RWPE2 (cell line): ENCODE measurements at regions not wholly inside any gene's neighbourhood (a gene's known extent, or its start where the extent isn't known, plus 50 kb on each side); places are given as distances from the start of the nearest gene placed in this dataset.

Source experiments
- ATAC-seq: fragments of 200-7000 bp; cut with Tn5 transposase; 3 replicates; pipeline ENCODE4 v1.9.1; 2021; ENCODE audit warnings: low read depth
- DNase-seq: peaks from one replicate; pipeline ENCODE4 v3.0.0-alpha.2; 2020; ENCODE audit warnings: low spot score
- H3K27ac ChIP-seq: fragments of 450-650 bp; 2 replicates; pipeline ENCODE4 v1.5.1; 2017; ENCODE audit warnings: mild to moderate bottlenecking; ENCODE audit not compliant: poor library complexity, severe bottlenecking
- H3K27me3 ChIP-seq: fragments of 250-450 bp; sonication (Bioruptor Pico); 2 replicates; pipeline ENCODE4 v1.5.1; 2021; ENCODE audit warnings: mild to moderate bottlenecking, moderate library complexity; ENCODE audit not compliant: insufficient read depth, poor library complexity, severe bottlenecking
- H3K36me3 ChIP-seq: fragments of 250-450 bp; sonication (Bioruptor Pico); 2 replicates; pipeline ENCODE4 v1.5.1; 2020; ENCODE audit warnings: low read depth, mild to moderate bottlenecking, moderate library complexity
- H3K4me1 ChIP-seq: fragments of 250-450 bp; sonication (Bioruptor Pico); 2 replicates; pipeline ENCODE4 v1.5.1; 2021; ENCODE audit warnings: mild to moderate bottlenecking, moderate library complexity; ENCODE audit not compliant: insufficient read depth, poor library complexity, severe bottlenecking
- H3K4me3 ChIP-seq: fragments of 250-450 bp; sonication (Bioruptor Pico); 2 replicates; pipeline ENCODE4 v1.5.1; 2021; ENCODE audit warnings: mild to moderate bottlenecking, moderate library complexity; ENCODE audit not compliant: severe bottlenecking
- H3K9me3 ChIP-seq: fragments of 250-450 bp; sonication (Bioruptor Pico); 2 replicates; pipeline ENCODE4 v1.5.1; 2021; ENCODE audit warnings: mild to moderate bottlenecking, moderate library complexity; ENCODE audit not compliant: severe bottlenecking
- CTCF ChIP-seq: fragments of 450-650 bp; IDR thresholded peaks from one replicate; pipeline ENCODE4 v1.5.1; 2017; ENCODE audit warnings: mild to moderate bottlenecking, moderate library complexity; ENCODE audit not compliant: poor library complexity, severe bottlenecking

- Histone ChIP-seq H3K4me3 (no peak overlapping the region), H3K4me1 (peaks cover 13% of the 10 kb centered on the region), H3K27ac (no peak overlapping the region), H3K9me3 (no peaks in the 10 kb centered on the region), H3K36me3 (no peaks in the 10 kb centered on the region), H3K27me3 (no peaks in the 10 kb centered on the region)
- no peak for TF ChIP-seq CTCF
- no peak for DNase-seq
- ATAC-seq: no peak
Measured at GRCh38 chr14:34135492-34135891, 184.6 kb upstream of the EGLN3 start.

GRCh38 chr14:34134484-34134883 lies 183.6 kb upstream of the EGLN3 start:
- no peak for DNase-seq
- Histone ChIP-seq H3K4me1 (peaks cover 4% of the 10 kb centered on the region), H3K36me3 (no peaks in the 10 kb centered on the region), H3K9me3 (no peaks in the 10 kb centered on the region), H3K27me3 (no peaks in the 10 kb centered on the region), H3K27ac (no peak overlapping the region), H3K4me3 (no peak overlapping the region)
- no peak for TF ChIP-seq CTCF
- no peak for ATAC-seq

GRCh38 chr14:34129927-34130552 lies 179.2 kb upstream of the EGLN3 start:
- no peaks in the 10 kb centered on the region for H3K9me3 ChIP-seq
- no peak for TF ChIP-seq CTCF
- no peak overlapping the region for H3K4me3 ChIP-seq
- H3K4me1 ChIP-seq: no peaks in the 10 kb centered on the region
- H3K36me3 ChIP-seq: no peaks in the 10 kb centered on the region
- no peak overlapping the region for H3K27ac ChIP-seq
- no peak for DNase-seq
- ATAC-seq: no peak
- H3K27me3 ChIP-seq: no peaks in the 10 kb centered on the region

- H3K9me3 ChIP-seq: no peaks in the 10 kb centered on the region
- no peak for ATAC-seq
- no peak for TF ChIP-seq CTCF
Measured at GRCh38 chr14:34128665-34129064, 177.8 kb upstream of the EGLN3 start.

GRCh38 chr14:34126586-34126985 lies 175.7 kb upstream of the EGLN3 start:
- no peak overlapping the region for H3K4me3 ChIP-seq
- H3K27me3 ChIP-seq: no peaks in the 10 kb centered on the region
- no peak for ATAC-seq
- no peaks in the 10 kb centered on the region for H3K4me1 ChIP-seq
- TF ChIP-seq CTCF: no peak
- no peaks in the 10 kb centered on the region for H3K9me3 ChIP-seq
- no peak for DNase-seq
- H3K27ac ChIP-seq: no peak overlapping the region
- no peaks in the 10 kb centered on the region for H3K36me3 ChIP-seq

More at GRCh38 chr14:34128665-34129064, 177.8 kb upstream of the EGLN3 start:
- Histone ChIP-seq H3K27ac (no peak overlapping the region), H3K27me3 (no peaks in the 10 kb centered on the region), H3K36me3 (no peaks in the 10 kb centered on the region), H3K4me3 (no peak overlapping the region), H3K4me1 (no peaks in the 10 kb centered on the region)
- DNase-seq: no peak
